ENCODE measurements at regions not wholly inside any gene's neighbourhood (a gene's known extent, or its start where the extent isn't known, plus 50 kb on each side); places are given as distances from the start of the nearest gene placed in this dataset.

- no peak for TF ChIP-seq PKNOX1 (IDR thresholded peaks at IDR 0.05)
- TF ChIP-seq BHLHE40 (IDR thresholded peaks at IDR 0.05; ENCODE audit: borderline replicate concordance) = no peak
- no peak for TF ChIP-seq FOXK2 (IDR thresholded peaks at IDR 0.05)
Observed at GRCh38 chr7:131970602-131971001, 414.2 kb upstream of the PODXL start.
